ENCODE measurements at regions not wholly inside any gene's neighbourhood (a gene's known extent, or its start where the extent isn't known, plus 50 kb on each side); places are given as distances from the start of the nearest gene placed in this dataset.

DNA sequence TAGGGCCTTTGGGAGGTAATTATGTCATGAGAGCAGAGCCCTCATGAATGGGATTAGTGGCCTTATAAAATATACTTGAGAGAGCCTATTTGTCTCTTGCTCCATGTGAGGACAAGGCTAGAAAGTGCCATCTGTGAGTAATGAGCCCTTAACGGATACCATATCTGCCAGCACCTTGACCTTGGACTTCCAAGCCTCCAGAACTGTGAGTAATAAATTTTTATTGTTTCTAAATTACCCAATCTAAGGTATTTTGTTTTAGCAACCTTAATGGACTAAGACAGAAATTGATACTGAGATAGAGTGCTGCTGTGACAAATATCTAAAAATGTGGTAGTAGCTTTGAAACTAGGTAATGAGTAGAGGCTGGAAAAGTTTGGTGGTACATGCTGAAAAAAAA, 285.0 kb upstream of the DIPK2B start:
- intact Hi-C loops (cut with micrococcal nuclease): no loop called here
- no peak overlapping the region for H3K4me2 ChIP-seq (replicated peaks; ENCODE audit: extremely low read depth, low read length, poor library complexity, severe bottlenecking)
- no peak for DNase-seq

DNA sequence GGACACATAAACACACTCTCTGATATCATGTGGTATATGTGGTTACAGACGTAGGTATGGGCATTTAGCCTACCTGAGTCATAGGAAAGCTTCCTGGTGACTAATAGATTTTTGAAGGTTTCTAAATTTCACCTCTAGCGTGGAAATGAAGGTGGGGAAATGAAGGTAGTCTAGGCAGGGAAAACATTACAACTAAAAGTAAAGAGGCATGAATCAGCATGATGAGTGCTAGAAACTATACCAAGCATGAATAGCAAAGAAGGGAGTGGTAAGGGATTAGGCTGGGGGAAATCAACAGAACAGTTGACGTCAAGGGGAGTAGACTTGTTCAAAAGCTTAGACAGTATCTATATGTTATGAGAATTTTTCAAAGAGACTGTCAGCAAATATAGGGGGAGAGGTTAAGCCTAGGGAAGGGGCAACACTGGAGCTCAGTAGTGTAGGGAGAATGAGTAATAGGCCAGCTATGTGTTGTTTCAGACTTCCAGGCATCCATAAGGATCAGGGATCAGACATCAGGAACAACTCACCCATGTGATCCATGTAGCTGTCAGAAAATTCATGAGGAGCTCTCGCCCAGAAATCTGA, 279.3 kb upstream of the DIPK2B start:
- H3K9ac ChIP-seq (ENCODE audit: insufficient read depth, low read length, poor library complexity, severe bottlenecking): no peak overlapping the region
- H3K36me3 ChIP-seq (replicated peaks in 1 of 2; ENCODE audit: control insufficient read depth in 1 of 2, insufficient read depth in 2 of 2, low read length in 2 of 2): no peaks in the 10 kb centered on the region

More for the DNA sequence above, 285.0 kb upstream of the DIPK2B start:
- no peaks in the 10 kb centered on the region for H3K79me2 ChIP-seq (ENCODE audit: insufficient read depth, low read length)
- no peak overlapping the region for H3K27ac ChIP-seq (ENCODE audit: low read depth in 1 of 2, low read length in 2 of 2)
- no peaks in the 10 kb centered on the region for H3K9me3 ChIP-seq (replicated peaks in 1 of 2; ENCODE audit: control insufficient read depth in 1 of 2, insufficient read depth in 1 of 2, low read length in 2 of 2)
- WGBS (ENCODE audit: insufficient coverage): no CpG with 5 or more reads among the region's 1 CpG
- no peaks in the 10 kb centered on the region for H3K27me3 ChIP-seq (ENCODE audit: control insufficient read depth in 2 of 2, insufficient read depth in 2 of 2, low read length in 2 of 2)
- Mint-ChIP-seq H3K27ac (no peak overlapping the region), H3K4me3 (no peak overlapping the region), H3K4me1 (no peaks in the 10 kb centered on the region), H3K27me3 (ENCODE audit: low read depth in 3 of 3) (peaks cover 0 to 4% (median 1%) of the 10 kb centered on the region in 3 donors), H3K9me3 (peaks cover 0 to 6% (median 4%) of the 10 kb centered on the region in 7 donors), H3K36me3 (no peaks in the 10 kb centered on the region)
- no peaks in the 10 kb centered on the region for H4K20me1 ChIP-seq (ENCODE audit: insufficient read depth, low read length)
- TF ChIP-seq, protein P1, sequence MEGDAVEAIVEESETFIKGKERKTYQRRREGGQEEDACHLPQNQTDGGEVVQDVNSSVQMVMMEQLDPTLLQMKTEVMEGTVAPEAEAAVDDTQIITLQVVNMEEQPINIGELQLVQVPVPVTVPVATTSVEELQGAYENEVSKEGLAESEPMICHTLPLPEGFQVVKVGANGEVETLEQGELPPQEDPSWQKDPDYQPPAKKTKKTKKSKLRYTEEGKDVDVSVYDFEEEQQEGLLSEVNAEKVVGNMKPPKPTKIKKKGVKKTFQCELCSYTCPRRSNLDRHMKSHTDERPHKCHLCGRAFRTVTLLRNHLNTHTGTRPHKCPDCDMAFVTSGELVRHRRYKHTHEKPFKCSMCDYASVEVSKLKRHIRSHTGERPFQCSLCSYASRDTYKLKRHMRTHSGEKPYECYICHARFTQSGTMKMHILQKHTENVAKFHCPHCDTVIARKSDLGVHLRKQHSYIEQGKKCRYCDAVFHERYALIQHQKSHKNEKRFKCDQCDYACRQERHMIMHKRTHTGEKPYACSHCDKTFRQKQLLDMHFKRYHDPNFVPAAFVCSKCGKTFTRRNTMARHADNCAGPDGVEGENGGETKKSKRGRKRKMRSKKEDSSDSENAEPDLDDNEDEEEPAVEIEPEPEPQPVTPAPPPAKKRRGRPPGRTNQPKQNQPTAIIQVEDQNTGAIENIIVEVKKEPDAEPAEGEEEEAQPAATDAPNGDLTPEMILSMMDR (IDR thresholded peaks at IDR 0.05): no peak
- no peak overlapping the region for H2AFZ ChIP-seq (ENCODE audit: insufficient read depth, low read depth, low read length, poor library complexity, severe bottlenecking)
- H3K4me3 ChIP-seq (replicated peaks in 1 of 3; ENCODE audit: low read depth in 2 of 3, low read length in 3 of 3): no peak overlapping the region
- no peaks in the 10 kb centered on the region for H3K4me1 ChIP-seq (ENCODE audit: control insufficient read depth in 1 of 2, insufficient read depth in 2 of 2, low read length in 2 of 2)
- no peak overlapping the region for H3K9ac ChIP-seq (ENCODE audit: insufficient read depth, low read length, poor library complexity, severe bottlenecking)
- H3K36me3 ChIP-seq (replicated peaks in 1 of 2; ENCODE audit: control insufficient read depth in 1 of 2, insufficient read depth in 2 of 2, low read length in 2 of 2): no peaks in the 10 kb centered on the region

More for the DNA sequence above, 279.3 kb upstream of the DIPK2B start:
- H3K4me2 ChIP-seq (replicated peaks; ENCODE audit: extremely low read depth, low read length, poor library complexity, severe bottlenecking): no peak overlapping the region
- DNase-seq: no peak
- Mint-ChIP-seq H3K9me3 (peaks cover 0 to 3% (median 0%) of the 10 kb centered on the region in 7 donors), H3K4me3 (no peak overlapping the region), H3K27ac (no peak overlapping the region), H3K27me3 (ENCODE audit: low read depth in 3 of 3) (peaks cover 0 to 6% (median 3%) of the 10 kb centered on the region in 3 donors), H3K4me1 (no peaks in the 10 kb centered on the region), H3K36me3 (no peaks in the 10 kb centered on the region)
- H2AFZ ChIP-seq (ENCODE audit: insufficient read depth, low read depth, low read length, poor library complexity, severe bottlenecking): no peak overlapping the region
- H4K20me1 ChIP-seq (ENCODE audit: insufficient read depth, low read length): no peaks in the 10 kb centered on the region
- no CpG with 5 or more reads among the region's 4 CpGs for WGBS (ENCODE audit: insufficient coverage)
- TF ChIP-seq, protein P1 (IDR thresholded peaks at IDR 0.05): no peak
- H3K27ac ChIP-seq (ENCODE audit: low read depth in 1 of 2, low read length in 2 of 2): no peak overlapping the region
- H3K27me3 ChIP-seq (ENCODE audit: control insufficient read depth in 2 of 2, insufficient read depth in 2 of 2, low read length in 2 of 2): peaks cover 0 to 9% of the 10 kb centered on the region in 2 donors
- no peaks in the 10 kb centered on the region for H3K9me3 ChIP-seq (replicated peaks in 1 of 2; ENCODE audit: control insufficient read depth in 1 of 2, insufficient read depth in 1 of 2, low read length in 2 of 2)
- intact Hi-C loops (cut with micrococcal nuclease): no loop called here
- H3K79me2 ChIP-seq (ENCODE audit: insufficient read depth, low read length): no peaks in the 10 kb centered on the region
- no peaks in the 10 kb centered on the region for H3K4me1 ChIP-seq (ENCODE audit: control insufficient read depth in 1 of 2, insufficient read depth in 2 of 2, low read length in 2 of 2)
- no peak overlapping the region for H3K4me3 ChIP-seq (replicated peaks in 1 of 3; ENCODE audit: low read depth in 2 of 3, low read length in 3 of 3)
